NT2/D1 (cell line): ENCODE measurements at regions not wholly inside any gene's neighbourhood (a gene's known extent, or its start where the extent isn't known, plus 50 kb on each side); places are given as distances from the start of the nearest gene placed in this dataset.

Experiments
- DNase-seq: peaks from one replicate; pipeline ENCODE4 v3.0.0-alpha.2; 2011; ENCODE audit warnings: low read depth, low spot score
- H3K27me3 ChIP-seq: 2 replicates; pipeline ENCODE4 v1.6.0; 2011; ENCODE audit warnings: mild to moderate bottlenecking; ENCODE audit not compliant: insufficient read length, insufficient read depth
- H3K36me3 ChIP-seq: 2 replicates; pipeline ENCODE4 v1.6.1; 2011; ENCODE audit warnings: mild to moderate bottlenecking, low read length, mixed read lengths; ENCODE audit not compliant: insufficient read depth, insufficient read length
- H3K4me1 ChIP-seq: 2 replicates; pipeline ENCODE4 v1.5.1; 2011; ENCODE audit not compliant: insufficient read depth, insufficient read length
- H3K4me3 ChIP-seq: 2 replicates; pipeline ENCODE4 v1.5.1; 2011; ENCODE audit warnings: low read depth; ENCODE audit not compliant: insufficient read length
- H3K9ac ChIP-seq: 2 replicates; pipeline ENCODE4 v1.6.0; 2011; ENCODE audit warnings: low read depth; ENCODE audit not compliant: insufficient read length
- H3K9me3 ChIP-seq: 2 replicates; pipeline ENCODE4 v1.5.1; 2011; ENCODE audit warnings: mild to moderate bottlenecking, low read length; ENCODE audit not compliant: insufficient read depth
- SUZ12 ChIP-seq: IDR thresholded peaks from 2 replicates; pipeline ENCODE4 v1.6.1; 2011; ENCODE audit not compliant: insufficient read length, insufficient read depth; ENCODE audit errors: extremely low read depth
- YY1 ChIP-seq: IDR thresholded peaks from 2 replicates; pipeline ENCODE4 v1.6.1; 2011; ENCODE audit not compliant: insufficient read length, insufficient read depth
- ZNF274 ChIP-seq: IDR thresholded peaks from 2 replicates; pipeline ENCODE4 v1.6.1; 2011; ENCODE audit warnings: mild to moderate bottlenecking, low read depth, low read length

DNA sequence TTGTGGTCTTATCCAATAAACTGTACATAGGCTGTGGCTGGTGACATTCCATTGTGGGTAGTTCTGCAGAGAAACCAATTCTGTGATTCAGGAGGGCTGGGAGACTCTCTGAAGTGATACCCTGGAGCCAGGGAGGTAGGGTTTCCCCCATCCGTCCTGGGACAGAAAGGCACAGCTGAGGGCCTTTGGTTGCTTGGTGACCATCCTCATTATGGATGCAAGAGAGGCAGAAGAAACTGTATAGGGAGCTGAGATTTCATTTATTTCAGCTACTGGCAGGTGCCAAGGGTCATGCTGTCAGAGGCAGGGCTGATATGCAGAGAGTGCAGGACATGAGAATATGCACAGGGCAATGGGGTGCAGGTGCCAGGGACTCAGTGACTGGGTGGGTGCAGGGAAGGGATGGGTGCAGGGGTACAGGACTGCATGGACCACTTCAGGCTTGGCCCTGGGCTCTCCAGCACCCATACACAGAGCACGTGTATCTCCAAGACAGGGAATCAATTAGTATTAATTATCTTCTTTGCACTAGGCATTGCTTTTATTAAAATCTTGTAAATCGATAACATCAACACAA is 236.5 kb downstream of the ICE1 start:
- Histone ChIP-seq H3K9me3 (no peaks in the 10 kb centered on the region), H3K4me1 (no peaks in the 10 kb centered on the region), H3K36me3 (no peaks in the 10 kb centered on the region), H3K9ac (no peak overlapping the region), H3K4me3 (no peak overlapping the region), H3K27me3 (no peaks in the 10 kb centered on the region)
- no peak for TF ChIP-seq YY1
- no peak for TF ChIP-seq SUZ12
- TF ChIP-seq ZNF274: no peak
- DNase-seq: no peak

DNA sequence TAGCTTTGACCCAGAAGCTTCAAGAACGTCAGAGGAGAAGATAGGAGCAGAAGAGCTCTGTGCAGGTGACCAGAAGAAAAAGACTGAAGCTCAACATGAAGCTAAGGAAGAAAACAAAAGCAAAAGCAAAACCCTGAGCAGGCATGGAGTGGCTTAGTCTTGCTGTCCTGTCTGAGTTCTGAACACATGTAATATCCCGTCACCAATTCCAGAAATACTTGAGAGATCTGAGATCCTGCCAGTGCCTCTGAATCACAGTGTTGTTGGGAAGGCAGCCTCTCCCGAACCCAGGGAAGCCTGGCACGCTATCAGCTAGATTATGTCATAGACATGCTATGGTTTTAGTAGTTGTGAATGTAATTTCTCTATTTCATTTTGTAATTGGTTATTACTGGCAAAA is 235.7 kb downstream of the ICE1 start:
- TF ChIP-seq SUZ12: no peak
- no peak for TF ChIP-seq YY1
- no peak for TF ChIP-seq ZNF274
- H3K4me3 ChIP-seq: no peak overlapping the region

DNA sequence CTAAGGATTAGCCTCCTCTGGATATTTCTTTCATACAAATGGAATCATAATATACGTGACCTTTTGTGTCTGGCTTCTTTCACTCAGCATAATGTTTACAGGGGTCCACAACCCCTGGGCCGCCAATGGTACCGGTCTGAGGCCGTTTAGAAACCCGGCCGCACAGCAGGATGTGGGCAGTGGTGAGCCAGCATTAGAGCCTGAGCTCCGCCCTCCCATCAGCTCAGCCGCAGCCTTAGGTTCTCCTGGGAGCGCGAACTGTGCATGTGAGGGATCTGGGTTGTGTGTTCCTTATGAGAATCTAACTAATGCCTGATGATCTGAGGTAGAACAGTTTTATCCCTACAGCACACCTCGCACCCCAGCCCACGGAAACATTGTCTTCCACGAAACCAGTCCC is 229.7 kb downstream of the ICE1 start:
- DNase-seq: no peak
- Histone ChIP-seq H3K4me3 (no peak overlapping the region), H3K36me3 (no peaks in the 10 kb centered on the region), H3K4me1 (no peaks in the 10 kb centered on the region), H3K9me3 (no peaks in the 10 kb centered on the region), H3K27me3 (no peaks in the 10 kb centered on the region), H3K9ac (no peak overlapping the region)
- TF ChIP-seq SUZ12 (no peak), YY1 (no peak), ZNF274 (no peak)

More for the DNA sequence above, 235.7 kb downstream of the ICE1 start:
- no peaks in the 10 kb centered on the region for H3K9me3 ChIP-seq
- no peaks in the 10 kb centered on the region for H3K4me1 ChIP-seq
- H3K27me3 ChIP-seq: no peaks in the 10 kb centered on the region
- no peaks in the 10 kb centered on the region for H3K36me3 ChIP-seq
- no peak overlapping the region for H3K9ac ChIP-seq
- no peak for DNase-seq

DNA sequence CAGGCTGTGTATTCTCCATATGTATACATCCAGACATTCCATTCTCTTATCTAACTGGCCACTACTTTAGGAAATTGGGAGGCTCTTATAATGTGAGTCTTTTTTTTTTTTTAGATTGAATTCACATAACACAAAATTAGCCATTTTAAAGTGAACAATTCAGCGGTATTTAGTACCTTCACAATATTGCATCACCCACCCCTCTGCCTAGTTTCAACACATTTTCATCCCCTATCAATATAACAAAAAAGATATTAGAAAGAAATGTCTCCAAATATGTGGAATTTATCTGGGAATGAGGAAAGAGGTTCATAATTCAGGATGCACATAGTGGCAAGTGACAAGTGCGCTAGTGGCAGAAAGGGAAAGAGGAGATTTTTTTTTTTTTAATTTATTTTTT is 228.5 kb downstream of the ICE1 start:
- no peaks in the 10 kb centered on the region for H3K27me3 ChIP-seq
- H3K36me3 ChIP-seq: no peaks in the 10 kb centered on the region
- H3K4me3 ChIP-seq: no peak overlapping the region
- H3K4me1 ChIP-seq: no peaks in the 10 kb centered on the region
- H3K9me3 ChIP-seq: no peaks in the 10 kb centered on the region
- H3K9ac ChIP-seq: no peak overlapping the region
- no peak for DNase-seq
- TF ChIP-seq ZNF274: no peak
- TF ChIP-seq YY1: no peak
- no peak for TF ChIP-seq SUZ12

DNA sequence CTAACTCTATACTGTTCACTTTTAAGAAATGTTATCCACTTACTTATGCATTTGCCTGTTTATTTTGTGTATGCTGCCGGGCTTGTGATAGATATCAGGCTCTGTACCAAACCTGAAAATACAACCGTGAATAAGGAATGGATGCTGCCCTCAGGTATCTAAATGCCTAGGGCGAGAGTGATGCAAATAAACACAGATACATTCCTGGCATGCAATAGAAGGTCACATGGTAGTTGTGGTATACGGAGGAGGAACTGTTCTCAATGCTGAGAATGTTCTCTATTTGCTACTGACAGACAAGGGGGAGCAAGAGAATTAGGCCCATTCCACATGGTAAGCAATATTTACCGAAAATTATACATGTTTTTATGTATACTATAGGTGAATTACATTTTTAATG is 227.8 kb downstream of the ICE1 start:
- Histone ChIP-seq H3K36me3 (no peaks in the 10 kb centered on the region), H3K9me3 (no peaks in the 10 kb centered on the region), H3K9ac (no peak overlapping the region), H3K4me3 (no peak overlapping the region), H3K4me1 (no peaks in the 10 kb centered on the region), H3K27me3 (no peaks in the 10 kb centered on the region)
- DNase-seq: no peak
- no peak for TF ChIP-seq YY1
- no peak for TF ChIP-seq ZNF274
- TF ChIP-seq SUZ12: no peak

DNA sequence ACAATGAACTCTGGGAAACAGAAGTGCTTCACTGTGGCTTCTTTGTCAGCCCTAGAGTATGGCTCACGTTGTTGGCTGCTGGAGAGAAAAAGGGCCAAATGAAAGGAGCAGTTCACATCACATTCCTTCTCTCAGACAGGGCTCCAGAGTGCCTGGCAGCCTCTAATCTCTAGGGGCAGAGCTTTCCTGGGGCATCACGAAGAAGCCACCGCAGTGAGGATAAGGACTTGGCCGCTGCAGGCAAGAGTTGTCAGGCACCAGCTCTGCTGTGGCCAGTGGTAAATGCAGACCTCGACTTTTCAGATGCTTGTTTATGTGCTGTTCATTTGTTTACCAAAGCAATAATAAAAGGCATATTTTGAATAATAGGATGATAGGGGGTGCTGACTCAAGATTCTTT is 227.2 kb downstream of the ICE1 start:
- no peak for DNase-seq
- TF ChIP-seq YY1: no peak
- TF ChIP-seq SUZ12: no peak
- TF ChIP-seq ZNF274: no peak
- Histone ChIP-seq H3K9ac (no peak overlapping the region), H3K36me3 (no peaks in the 10 kb centered on the region), H3K9me3 (no peaks in the 10 kb centered on the region), H3K4me3 (no peak overlapping the region), H3K27me3 (no peaks in the 10 kb centered on the region), H3K4me1 (no peaks in the 10 kb centered on the region)

DNA sequence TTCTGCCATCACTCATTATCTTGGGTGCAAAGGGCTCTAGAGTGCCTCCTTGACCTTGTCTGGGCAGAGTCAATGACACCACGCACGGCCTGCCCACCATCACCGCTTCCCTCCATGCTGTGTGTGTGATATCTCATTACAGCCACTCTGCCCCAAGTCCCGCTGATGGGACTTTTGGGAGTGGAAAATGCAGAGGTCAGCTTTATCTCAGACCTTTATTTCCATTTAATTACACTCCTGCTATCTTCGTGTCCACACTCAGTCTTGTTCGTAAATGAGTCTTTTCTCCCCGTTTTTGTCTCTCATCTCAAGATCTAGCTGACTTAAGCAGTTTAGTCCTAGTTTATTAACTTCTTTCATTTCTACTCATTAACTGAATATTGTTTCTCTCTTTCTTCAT is 226.2 kb downstream of the ICE1 start:
- Histone ChIP-seq H3K27me3 (no peaks in the 10 kb centered on the region), H3K9ac (no peak overlapping the region), H3K9me3 (no peaks in the 10 kb centered on the region), H3K4me3 (no peak overlapping the region), H3K4me1 (no peaks in the 10 kb centered on the region), H3K36me3 (no peaks in the 10 kb centered on the region)
- DNase-seq: no peak
- TF ChIP-seq YY1 (no peak), SUZ12 (no peak), ZNF274 (no peak)

- TF ChIP-seq ZNF274 (no peak), YY1 (no peak), SUZ12 (no peak)
- Histone ChIP-seq H3K4me3 (no peak overlapping the region), H3K4me1 (no peaks in the 10 kb centered on the region), H3K36me3 (no peaks in the 10 kb centered on the region), H3K9ac (no peak overlapping the region), H3K9me3 (no peaks in the 10 kb centered on the region), H3K27me3 (no peaks in the 10 kb centered on the region)
- no peak for DNase-seq
Observed at GRCh38 chr5:5645891-5646290, 223.4 kb downstream of the ICE1 start.
